ENCODE measurements at regions not wholly inside any gene's neighbourhood (a gene's known extent, or its start where the extent isn't known, plus 50 kb on each side); places are given as distances from the start of the nearest gene placed in this dataset.

GRCh38 chr9:105116052-105116868 is 128.2 kb upstream of the SLC44A1 start:
- no peak for TF ChIP-seq CTCF (IDR thresholded peaks at IDR 0.05)
- TF ChIP-seq EP300 (IDR thresholded peaks at IDR 0.05; ENCODE audit: borderline replicate concordance in 1 of 2, low read depth in 1 of 2, low read length in 1 of 2): no peak
- no peak for TF ChIP-seq POLR2AphosphoS5 (IDR thresholded peaks at IDR 0.05; ENCODE audit: low read depth, low read length)
- no peak for TF ChIP-seq PBX3 (IDR thresholded peaks at IDR 0.05)
- TF ChIP-seq TAF1 (IDR thresholded peaks at IDR 0.05; ENCODE audit: borderline replicate concordance, low read depth, low read length): no peak
- no peak for TF ChIP-seq SIN3A (IDR thresholded peaks at IDR 0.05; ENCODE audit: borderline replicate concordance, low read depth, low read length)
- TF ChIP-seq USF1 (IDR thresholded peaks at IDR 0.05; ENCODE audit: borderline replicate concordance, low read depth): no peak
- no peak for TF ChIP-seq MAX (IDR thresholded peaks at IDR 0.05; ENCODE audit: low read depth)
